A549 (cell line): ENCODE measurements at regions not wholly inside any gene's neighbourhood (a gene's known extent, or its start where the extent isn't known, plus 50 kb on each side); places are given as distances from the start of the nearest gene placed in this dataset.

Experiments used
- BHLHE40 ChIP-seq: IDR thresholded peaks from 2 replicates; pipeline ENCODE4 v1.6.1; 2012; ENCODE audit warnings: low read depth, low read length, inconsistent platforms
- EP300 ChIP-seq, 2 experiments: fragments of >200 bp; sonication (Bioruptor Twin); formaldehyde crosslinking; IDR thresholded peaks; 2 replicates in 1 of 2; 3 replicates in 1 of 2; pipeline ENCODE4 v1.6.1; 2016 to 2017
- JUN ChIP-seq, 2 experiments: fragments of >200 bp; sonication (Bioruptor Twin); formaldehyde crosslinking; IDR thresholded peaks; 2 replicates in 1 of 2; 3 replicates in 1 of 2; pipeline ENCODE4 v1.6.1; 2016 to 2017
- MAFK ChIP-seq: fragments of 450-650 bp; IDR thresholded peaks from 2 replicates; pipeline ENCODE4 v1.6.1; 2014; ENCODE audit not compliant: partially characterized antibody
- MAZ ChIP-seq: fragments of 150-350 bp; IDR thresholded peaks from 2 replicates; pipeline ENCODE4 v1.6.1; 2014; ENCODE audit warnings: antibody characterized with exemption, low read depth, low read length, borderline replicate concordance
- RAD21 ChIP-seq, 2 experiments: fragments of >200 bp in 1 of 2; sonication (Bioruptor Twin) in 1 of 2; formaldehyde crosslinking in 1 of 2; IDR thresholded peaks in 1 of 2; conservative IDR thresholded peaks in 1 of 2; 2 replicates in 1 of 2; 3 replicates in 1 of 2; pipeline ENCODE4 v1.6.1; 2012 to 2018; ENCODE audit warnings: inconsistent platforms in 1 of 2
- TF ChIP-seq, protein P1 (sequence below): fragments of 450-650 bp; IDR thresholded peaks from 2 replicates; pipeline ENCODE4 v1.6.1; 2014; ENCODE audit warnings: antibody characterized with exemption
- TF ChIP-seq, protein P2 (sequence below): fragments of >200 bp; sonication (Bioruptor Twin); formaldehyde crosslinking; IDR thresholded peaks from 3 replicates; pipeline ENCODE4 v1.5.1; 2016

DNA sequence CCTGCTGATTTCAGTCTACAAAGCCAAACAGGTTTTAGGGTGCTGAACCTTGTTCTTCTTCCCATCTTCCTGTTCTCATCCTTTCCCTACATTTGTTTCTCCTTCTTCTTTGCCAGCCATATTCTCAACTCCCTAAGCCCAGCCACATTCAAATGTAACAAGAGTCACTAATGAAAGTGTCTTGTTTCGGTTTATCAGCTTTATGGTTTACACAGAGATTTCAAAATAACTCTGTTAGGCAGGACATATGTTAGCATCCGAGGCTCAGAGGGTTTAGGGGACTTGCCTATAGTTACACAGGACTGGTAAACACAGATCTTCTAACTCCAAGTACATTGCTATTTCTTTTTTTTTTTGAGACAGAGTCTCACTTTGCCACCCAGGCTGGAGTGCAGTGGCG, 61.3 kb downstream of the NDUFS5 start:
- TF ChIP-seq RAD21 (conservative IDR thresholded peaks at IDR 0.05 in 1 of 2, IDR thresholded peaks at IDR 0.05 in 1 of 2) (no peak), EP300 (IDR thresholded peaks at IDR 0.05) (no peak), MAFK (no peak), MAZ (no peak), JUN (IDR thresholded peaks at IDR 0.05) (no peak), BHLHE40 (no peak)
- TF ChIP-seq, protein P1, sequence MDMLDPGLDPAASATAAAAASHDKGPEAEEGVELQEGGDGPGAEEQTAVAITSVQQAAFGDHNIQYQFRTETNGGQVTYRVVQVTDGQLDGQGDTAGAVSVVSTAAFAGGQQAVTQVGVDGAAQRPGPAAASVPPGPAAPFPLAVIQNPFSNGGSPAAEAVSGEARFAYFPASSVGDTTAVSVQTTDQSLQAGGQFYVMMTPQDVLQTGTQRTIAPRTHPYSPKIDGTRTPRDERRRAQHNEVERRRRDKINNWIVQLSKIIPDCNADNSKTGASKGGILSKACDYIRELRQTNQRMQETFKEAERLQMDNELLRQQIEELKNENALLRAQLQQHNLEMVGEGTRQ, result no peak
- TF ChIP-seq, protein P2, sequence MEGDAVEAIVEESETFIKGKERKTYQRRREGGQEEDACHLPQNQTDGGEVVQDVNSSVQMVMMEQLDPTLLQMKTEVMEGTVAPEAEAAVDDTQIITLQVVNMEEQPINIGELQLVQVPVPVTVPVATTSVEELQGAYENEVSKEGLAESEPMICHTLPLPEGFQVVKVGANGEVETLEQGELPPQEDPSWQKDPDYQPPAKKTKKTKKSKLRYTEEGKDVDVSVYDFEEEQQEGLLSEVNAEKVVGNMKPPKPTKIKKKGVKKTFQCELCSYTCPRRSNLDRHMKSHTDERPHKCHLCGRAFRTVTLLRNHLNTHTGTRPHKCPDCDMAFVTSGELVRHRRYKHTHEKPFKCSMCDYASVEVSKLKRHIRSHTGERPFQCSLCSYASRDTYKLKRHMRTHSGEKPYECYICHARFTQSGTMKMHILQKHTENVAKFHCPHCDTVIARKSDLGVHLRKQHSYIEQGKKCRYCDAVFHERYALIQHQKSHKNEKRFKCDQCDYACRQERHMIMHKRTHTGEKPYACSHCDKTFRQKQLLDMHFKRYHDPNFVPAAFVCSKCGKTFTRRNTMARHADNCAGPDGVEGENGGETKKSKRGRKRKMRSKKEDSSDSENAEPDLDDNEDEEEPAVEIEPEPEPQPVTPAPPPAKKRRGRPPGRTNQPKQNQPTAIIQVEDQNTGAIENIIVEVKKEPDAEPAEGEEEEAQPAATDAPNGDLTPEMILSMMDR, result no peak
